ENCODE measurements at regions not wholly inside any gene's neighbourhood (a gene's known extent, or its start where the extent isn't known, plus 50 kb on each side); places are given as distances from the start of the nearest gene placed in this dataset.

- TF ChIP-seq FOXM1 (IDR thresholded peaks at IDR 0.05; ENCODE audit: borderline replicate concordance, low read depth) (no peak), CEBPB (IDR thresholded peaks at IDR 0.05) (no peak), RAD21 (IDR thresholded peaks at IDR 0.05; ENCODE audit: low read depth) (no peak)
Measured at GRCh38 chr1:113219828-113220227, 146.8 kb downstream of the LRIG2 start.

Measured in Ishikawa (cell line).